ENCODE measurements at regions not wholly inside any gene's neighbourhood (a gene's known extent, or its start where the extent isn't known, plus 50 kb on each side); places are given as distances from the start of the nearest gene placed in this dataset.

DNA sequence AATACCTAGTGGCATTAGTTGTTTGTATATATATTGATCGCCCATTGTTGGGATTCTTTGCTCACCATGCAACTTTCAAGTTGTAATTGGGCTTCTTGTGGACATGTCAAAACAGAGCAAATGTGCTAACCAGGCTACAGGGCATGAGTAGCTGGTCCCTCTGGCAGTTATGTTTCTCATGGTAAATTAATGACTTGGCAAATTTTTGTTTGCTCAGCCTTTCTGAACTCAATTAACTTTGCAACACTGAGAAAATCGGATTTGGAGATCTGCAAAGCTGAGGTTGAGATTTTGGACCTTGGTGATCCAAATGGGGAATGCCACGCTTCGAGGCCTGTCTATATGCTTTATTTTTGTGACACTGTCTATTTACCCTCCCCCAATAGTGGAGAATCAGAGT is 138.5 kb upstream of the PIRT start:
- DNase-seq: no peak
- TF ChIP-seq, protein P1, sequence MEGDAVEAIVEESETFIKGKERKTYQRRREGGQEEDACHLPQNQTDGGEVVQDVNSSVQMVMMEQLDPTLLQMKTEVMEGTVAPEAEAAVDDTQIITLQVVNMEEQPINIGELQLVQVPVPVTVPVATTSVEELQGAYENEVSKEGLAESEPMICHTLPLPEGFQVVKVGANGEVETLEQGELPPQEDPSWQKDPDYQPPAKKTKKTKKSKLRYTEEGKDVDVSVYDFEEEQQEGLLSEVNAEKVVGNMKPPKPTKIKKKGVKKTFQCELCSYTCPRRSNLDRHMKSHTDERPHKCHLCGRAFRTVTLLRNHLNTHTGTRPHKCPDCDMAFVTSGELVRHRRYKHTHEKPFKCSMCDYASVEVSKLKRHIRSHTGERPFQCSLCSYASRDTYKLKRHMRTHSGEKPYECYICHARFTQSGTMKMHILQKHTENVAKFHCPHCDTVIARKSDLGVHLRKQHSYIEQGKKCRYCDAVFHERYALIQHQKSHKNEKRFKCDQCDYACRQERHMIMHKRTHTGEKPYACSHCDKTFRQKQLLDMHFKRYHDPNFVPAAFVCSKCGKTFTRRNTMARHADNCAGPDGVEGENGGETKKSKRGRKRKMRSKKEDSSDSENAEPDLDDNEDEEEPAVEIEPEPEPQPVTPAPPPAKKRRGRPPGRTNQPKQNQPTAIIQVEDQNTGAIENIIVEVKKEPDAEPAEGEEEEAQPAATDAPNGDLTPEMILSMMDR (IDR thresholded peaks at IDR 0.05): no peak
- no peak overlapping the region for H3K4me3 ChIP-seq
- no peak overlapping the region for H3K9ac ChIP-seq (ENCODE audit: low read depth in 2 of 2, low read length in 2 of 2)
- intact Hi-C loops (cut with DNase I): no loop called here
- no peaks in the 10 kb centered on the region for H3K9me3 ChIP-seq
- H3K27me3 ChIP-seq: no peaks in the 10 kb centered on the region
- no peaks in the 10 kb centered on the region for H3K4me1 ChIP-seq
- no peak overlapping the region for H3K27ac ChIP-seq
- no peaks in the 10 kb centered on the region for H3K36me3 ChIP-seq

GRCh38 chr17:10968007-10968406 is 130.1 kb upstream of the PIRT start:
- Histone ChIP-seq H3K9me3 (no peaks in the 10 kb centered on the region), H3K9ac (ENCODE audit: low read depth in 2 of 2, low read length in 2 of 2) (no peak overlapping the region), H3K4me3 (no peak overlapping the region), H3K27ac (no peak overlapping the region), H3K27me3 (no peaks in the 10 kb centered on the region), H3K4me1 (no peaks in the 10 kb centered on the region), H3K36me3 (no peaks in the 10 kb centered on the region)
- DNase-seq: no peak
- TF ChIP-seq, protein P1 (IDR thresholded peaks at IDR 0.05): no peak
- intact Hi-C loops (cut with DNase I): no loop called here

- DNase-seq: no peak
- no peaks in the 10 kb centered on the region for H3K9me3 ChIP-seq
- intact Hi-C loops (cut with DNase I): no loop called here
- H3K9ac ChIP-seq (ENCODE audit: low read depth in 2 of 2, low read length in 2 of 2): no peak overlapping the region
- H3K4me1 ChIP-seq: no peaks in the 10 kb centered on the region
- no peaks in the 10 kb centered on the region for H3K36me3 ChIP-seq
- H3K27me3 ChIP-seq: no peaks in the 10 kb centered on the region
- H3K27ac ChIP-seq: no peak overlapping the region
- TF ChIP-seq, protein P1 (IDR thresholded peaks at IDR 0.05): no peak
- no peak overlapping the region for H3K4me3 ChIP-seq
These were observed 118.9 kb upstream of the PIRT start for GRCh38 chr17:10956821-10957220.

- Histone ChIP-seq H3K9ac (ENCODE audit: low read depth in 2 of 2, low read length in 2 of 2) (no peak overlapping the region), H3K9me3 (no peaks in the 10 kb centered on the region), H3K4me3 (no peak overlapping the region), H3K27me3 (no peaks in the 10 kb centered on the region), H3K36me3 (no peaks in the 10 kb centered on the region), H3K4me1 (no peaks in the 10 kb centered on the region), H3K27ac (no peak overlapping the region)
- no peak for DNase-seq
- intact Hi-C loops (cut with DNase I): no loop called here
- TF ChIP-seq, protein P1 (IDR thresholded peaks at IDR 0.05): no peak
These were observed 106.9 kb upstream of the PIRT start for GRCh38 chr17:10944819-10945218.

- H3K27ac ChIP-seq: no peak overlapping the region
- H3K36me3 ChIP-seq: no peaks in the 10 kb centered on the region
- TF ChIP-seq, protein P1 (IDR thresholded peaks at IDR 0.05): no peak
- DNase-seq: no peak
- intact Hi-C loops (cut with DNase I): no loop called here
- H3K27me3 ChIP-seq: no peaks in the 10 kb centered on the region
- no peaks in the 10 kb centered on the region for H3K4me1 ChIP-seq
- no peak overlapping the region for H3K4me3 ChIP-seq
- no peak overlapping the region for H3K9ac ChIP-seq (ENCODE audit: low read depth in 2 of 2, low read length in 2 of 2)
- H3K9me3 ChIP-seq: no peaks in the 10 kb centered on the region
These were observed 99.0 kb upstream of the PIRT start for GRCh38 chr17:10936931-10937330.

DNA sequence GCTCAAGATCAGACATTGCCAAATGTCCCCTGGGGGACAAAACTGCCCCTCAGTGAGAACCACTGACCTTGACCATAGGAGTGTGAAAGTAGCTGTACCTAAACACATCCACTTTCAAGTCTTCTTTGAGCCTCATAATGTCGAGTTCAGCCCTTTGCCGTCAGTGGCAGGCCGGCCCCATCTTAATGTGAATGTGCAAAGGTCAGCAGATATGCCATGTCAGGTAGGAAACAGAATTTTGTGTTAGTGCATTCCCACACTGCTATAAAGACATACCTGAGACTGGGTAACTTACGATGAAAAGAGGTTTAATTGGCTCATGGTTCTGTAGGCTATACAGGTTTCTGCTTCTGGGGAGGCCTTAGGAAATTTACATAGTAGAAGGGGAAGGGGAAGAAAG is 95.1 kb upstream of the PIRT start:
- Histone ChIP-seq H3K36me3 (no peaks in the 10 kb centered on the region), H3K4me3 (no peak overlapping the region), H3K9ac (ENCODE audit: low read depth in 2 of 2, low read length in 2 of 2) (no peak overlapping the region), H3K9me3 (no peaks in the 10 kb centered on the region), H3K27ac (no peak overlapping the region), H3K27me3 (no peaks in the 10 kb centered on the region), H3K4me1 (no peaks in the 10 kb centered on the region)
- TF ChIP-seq, protein P1 (IDR thresholded peaks at IDR 0.05): no peak
- no peak for DNase-seq
- intact Hi-C loops (cut with DNase I): no loop called here

Data from colonic mucosa (tissue), 4 donors.